Retinal pigment epithelial cell (primary cell): ENCODE measurements at regions not wholly inside any gene's neighbourhood (a gene's known extent, or its start where the extent isn't known, plus 50 kb on each side); places are given as distances from the start of the nearest gene placed in this dataset.

Source experiments
- DNase-seq: peaks from one replicate; pipeline ENCODE4 v3.0.0-alpha.2; 2010; ENCODE audit warnings: low read depth
- H3K4me3 ChIP-seq: 2 replicates; pipeline ENCODE4 v1.5.1; 2011; ENCODE audit warnings: mild to moderate bottlenecking, low read length, control low read depth, moderate library complexity
- CTCF ChIP-seq: conservative IDR thresholded peaks from 2 replicates; pipeline ENCODE4 v1.5.1; 2011; ENCODE audit warnings: low read depth, low read length, control low read depth, inconsistent platforms

GRCh38 chr2:17035010-17035409 is 369.4 kb upstream of the CYRIA start:
- DNase-seq: peak; percentile 31
- no peak for TF ChIP-seq CTCF
- no peak overlapping the region for H3K4me3 ChIP-seq

GRCh38 chr2:17030047-17030446 is 364.4 kb upstream of the CYRIA start:
- no peak for TF ChIP-seq CTCF
- no peak overlapping the region for H3K4me3 ChIP-seq
- no peak for DNase-seq

GRCh38 chr2:17012297-17012696 is 346.7 kb upstream of the CYRIA start:
- TF ChIP-seq CTCF: no peak
- no peak overlapping the region for H3K4me3 ChIP-seq
- DNase-seq: no peak

GRCh38 chr2:17010104-17010503 is 344.5 kb upstream of the CYRIA start:
- no peak overlapping the region for H3K4me3 ChIP-seq
- no peak for DNase-seq
- no peak for TF ChIP-seq CTCF

GRCh38 chr2:17000184-17000482 is 334.5 kb upstream of the CYRIA start:
- no peak for TF ChIP-seq CTCF
- no peak overlapping the region for H3K4me3 ChIP-seq
- no peak for DNase-seq

- TF ChIP-seq CTCF: no peak
- no peak for DNase-seq
- H3K4me3 ChIP-seq: no peak overlapping the region
These were observed 333.9 kb upstream of the CYRIA start for GRCh38 chr2:16999347-17000183.

GRCh38 chr2:16978301-16978700 is 312.7 kb upstream of the CYRIA start:
- no peak for TF ChIP-seq CTCF
- no peak for DNase-seq
- H3K4me3 ChIP-seq: no peak overlapping the region
